SU-DHL-6 (cell line): ENCODE measurements at regions not wholly inside any gene's neighbourhood (a gene's known extent, or its start where the extent isn't known, plus 50 kb on each side); places are given as distances from the start of the nearest gene placed in this dataset.

Source experiments
- H2AFZ ChIP-seq: fragments of 200-600 bp; sonication (generic); 2 replicates; pipeline ENCODE4 v1.6.1; 2014; ENCODE audit warnings: low read depth, mild to moderate bottlenecking, moderate library complexity, mixed read lengths, antibody characterized with exemption, low read length; ENCODE audit not compliant: severe bottlenecking
- H3F3A ChIP-seq: fragments of 200-600 bp; shearing (Covaris generic); 2 replicates; pipeline ENCODE4 v1.6.0; 2016; ENCODE audit warnings: antibody characterized with exemption, mild to moderate bottlenecking; ENCODE audit not compliant: insufficient read depth
- H3K27ac ChIP-seq: fragments of 200-600 bp; sonication (generic); 2 replicates; pipeline ENCODE4 v1.5.1; 2016; ENCODE audit warnings: low read depth, mild to moderate bottlenecking, low read length, moderate library complexity, mixed read lengths
- H3K27me3 ChIP-seq: fragments of 200-600 bp; sonication (generic), shearing (Covaris generic); 2 replicates; pipeline ENCODE4 v1.6.0; 2014; ENCODE audit warnings: mild to moderate bottlenecking, low read length
- H3K36me3 ChIP-seq: fragments of 200-600 bp; sonication (generic); 2 replicates; pipeline ENCODE4 v1.6.1; 2014; ENCODE audit warnings: mild to moderate bottlenecking, low read length, mixed read lengths
- H3K4me2 ChIP-seq: fragments of 300-600, 200-600 bp; shearing (Covaris generic), sonication (generic); 2 replicates; pipeline ENCODE4 v1.6.0; 2014; ENCODE audit warnings: low read length, low read depth, mild to moderate bottlenecking; ENCODE audit not compliant: poor library complexity, severe bottlenecking
- H3K4me3 ChIP-seq: fragments of 200-600 bp; sonication (generic); 2 replicates; pipeline ENCODE4 v1.5.1; 2014; ENCODE audit warnings: antibody characterized with exemption, low read length, mild to moderate bottlenecking, mixed read lengths; ENCODE audit not compliant: insufficient read depth, poor library complexity, severe bottlenecking
- H3K79me2 ChIP-seq: fragments of 200-600 bp; sonication (generic); 2 replicates; pipeline ENCODE4 v1.6.1; 2014; ENCODE audit warnings: mild to moderate bottlenecking, low read length, moderate library complexity; ENCODE audit not compliant: insufficient read depth
- H3K9ac ChIP-seq: fragments of 200-600 bp; sonication (generic); 2 replicates; pipeline ENCODE4 v1.7.0; 2014; ENCODE audit warnings: mild to moderate bottlenecking, low read length
- H3K9me2 ChIP-seq: fragments of 200-600 bp; sonication (generic); replicated peaks from 2 replicates; pipeline ENCODE4 v1.6.1; 2014; ENCODE audit warnings: low read length; ENCODE audit not compliant: insufficient read depth
- H3K9me3 ChIP-seq: fragments of 200-600 bp; sonication (generic); 2 replicates; pipeline ENCODE4 v1.6.1; 2014; ENCODE audit warnings: low read length, mixed read lengths; ENCODE audit not compliant: insufficient read depth
- H4K20me1 ChIP-seq: fragments of 200-600 bp; sonication (generic); 2 replicates; pipeline ENCODE4 v1.6.1; 2014; ENCODE audit warnings: low read depth, mild to moderate bottlenecking, antibody characterized with exemption, low read length, moderate library complexity, mixed read lengths
- CTCF ChIP-seq: fragments of 200-600 bp; sonication (generic); IDR thresholded peaks from one replicate; pipeline ENCODE4 v1.5.1; 2017; ENCODE audit warnings: antibody characterized with exemption, mild to moderate bottlenecking, low read length, moderate library complexity; ENCODE audit not compliant: insufficient read depth, poor library complexity, severe bottlenecking
- EZH2phosphoT487 ChIP-seq: fragments of 200-600 bp; sonication (generic), shearing (Covaris generic); conservative IDR thresholded peaks from 2 replicates; pipeline ENCODE4 v1.6.1; 2018; ENCODE audit warnings: mild to moderate bottlenecking, antibody characterized with exemption, low read length, moderate library complexity, mixed read lengths

GRCh38 chr15:93221759-93222158, 132.7 kb upstream of the RGMA start:
- Histone ChIP-seq H3F3A (no peaks in the 10 kb centered on the region), H3K36me3 (no peaks in the 10 kb centered on the region), H3K9me3 (no peaks in the 10 kb centered on the region), H3K27ac (no peak overlapping the region), H2AFZ (no peak overlapping the region), H3K9me2 (no peaks in the 10 kb centered on the region), H3K4me3 (no peak overlapping the region), H3K27me3 (no peaks in the 10 kb centered on the region), H4K20me1 (no peaks in the 10 kb centered on the region), H3K4me2 (no peak overlapping the region), H3K9ac (no peak overlapping the region), H3K79me2 (no peaks in the 10 kb centered on the region)
- TF ChIP-seq CTCF: no peak
- TF ChIP-seq EZH2phosphoT487: no peak

GRCh38 chr15:93219859-93220420, 130.9 kb upstream of the RGMA start:
- H3K4me3 ChIP-seq: no peak overlapping the region
- no peak overlapping the region for H2AFZ ChIP-seq
- H3K9me2 ChIP-seq: no peaks in the 10 kb centered on the region
- H3K27me3 ChIP-seq: no peaks in the 10 kb centered on the region
- no peak overlapping the region for H3K4me2 ChIP-seq
- no peaks in the 10 kb centered on the region for H3K9me3 ChIP-seq
- no peaks in the 10 kb centered on the region for H4K20me1 ChIP-seq
- TF ChIP-seq EZH2phosphoT487: no peak
- no peak for TF ChIP-seq CTCF
- no peaks in the 10 kb centered on the region for H3F3A ChIP-seq
- H3K27ac ChIP-seq: no peak overlapping the region
- H3K79me2 ChIP-seq: no peaks in the 10 kb centered on the region
- no peaks in the 10 kb centered on the region for H3K36me3 ChIP-seq
- no peak overlapping the region for H3K9ac ChIP-seq

- no peak overlapping the region for H3K9ac ChIP-seq
- H3K27ac ChIP-seq: no peak overlapping the region
These were observed 128.3 kb upstream of the RGMA start for GRCh38 chr15:93217343-93217742.

More at GRCh38 chr15:93217343-93217742, 128.3 kb upstream of the RGMA start:
- no peaks in the 10 kb centered on the region for H3K9me2 ChIP-seq
- H3K36me3 ChIP-seq: no peaks in the 10 kb centered on the region
- no peaks in the 10 kb centered on the region for H3F3A ChIP-seq
- TF ChIP-seq EZH2phosphoT487 (no peak), CTCF (no peak)
- H2AFZ ChIP-seq: no peak overlapping the region
- H4K20me1 ChIP-seq: no peaks in the 10 kb centered on the region
- H3K9me3 ChIP-seq: no peaks in the 10 kb centered on the region
- H3K4me3 ChIP-seq: no peak overlapping the region
- H3K27me3 ChIP-seq: no peaks in the 10 kb centered on the region
- no peak overlapping the region for H3K4me2 ChIP-seq
- no peaks in the 10 kb centered on the region for H3K79me2 ChIP-seq
